LNCaP clone FGC (cell line): ENCODE measurements at regions not wholly inside any gene's neighbourhood (a gene's known extent, or its start where the extent isn't known, plus 50 kb on each side); places are given as distances from the start of the nearest gene placed in this dataset.

Source experiments
- DNase-seq: peaks from one replicate; pipeline ENCODE4 v3.0.0-alpha.2; 2011; ENCODE audit warnings: low read depth
- H3K4me3 ChIP-seq: 2 replicates; pipeline ENCODE4 v1.5.1; 2011; ENCODE audit warnings: mild to moderate bottlenecking, low read depth, low read length, control low read depth
- TF ChIP-seq, protein P1 (sequence below): IDR thresholded peaks from 2 replicates; pipeline ENCODE4 v1.5.1; 2012; ENCODE audit warnings: mild to moderate bottlenecking; ENCODE audit not compliant: control insufficient read depth, insufficient read depth; ENCODE audit errors: extremely low read depth

DNA sequence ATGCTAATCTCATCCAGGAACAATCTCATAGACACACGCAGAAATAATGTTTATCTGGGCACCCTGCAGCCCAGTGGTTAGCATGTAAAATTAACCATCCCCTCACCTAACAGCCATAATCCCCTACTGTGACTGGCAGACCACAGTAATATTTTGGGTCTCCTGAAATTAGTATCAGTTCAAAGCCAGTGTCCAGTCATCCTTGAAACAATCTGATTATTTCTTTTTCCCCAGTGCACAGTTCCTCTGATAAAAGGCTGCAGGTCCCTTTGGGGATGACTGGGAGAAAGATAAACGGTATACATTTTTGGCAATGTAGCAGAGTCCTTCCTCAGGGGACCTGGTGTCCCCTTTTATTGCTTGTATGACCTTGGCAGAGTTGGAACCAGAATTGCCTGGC is 50.4 kb upstream of the CYSLTR2 start:
- H3K4me3 ChIP-seq, result no peak overlapping the region
- TF ChIP-seq, protein P1, sequence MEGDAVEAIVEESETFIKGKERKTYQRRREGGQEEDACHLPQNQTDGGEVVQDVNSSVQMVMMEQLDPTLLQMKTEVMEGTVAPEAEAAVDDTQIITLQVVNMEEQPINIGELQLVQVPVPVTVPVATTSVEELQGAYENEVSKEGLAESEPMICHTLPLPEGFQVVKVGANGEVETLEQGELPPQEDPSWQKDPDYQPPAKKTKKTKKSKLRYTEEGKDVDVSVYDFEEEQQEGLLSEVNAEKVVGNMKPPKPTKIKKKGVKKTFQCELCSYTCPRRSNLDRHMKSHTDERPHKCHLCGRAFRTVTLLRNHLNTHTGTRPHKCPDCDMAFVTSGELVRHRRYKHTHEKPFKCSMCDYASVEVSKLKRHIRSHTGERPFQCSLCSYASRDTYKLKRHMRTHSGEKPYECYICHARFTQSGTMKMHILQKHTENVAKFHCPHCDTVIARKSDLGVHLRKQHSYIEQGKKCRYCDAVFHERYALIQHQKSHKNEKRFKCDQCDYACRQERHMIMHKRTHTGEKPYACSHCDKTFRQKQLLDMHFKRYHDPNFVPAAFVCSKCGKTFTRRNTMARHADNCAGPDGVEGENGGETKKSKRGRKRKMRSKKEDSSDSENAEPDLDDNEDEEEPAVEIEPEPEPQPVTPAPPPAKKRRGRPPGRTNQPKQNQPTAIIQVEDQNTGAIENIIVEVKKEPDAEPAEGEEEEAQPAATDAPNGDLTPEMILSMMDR, result no peak
- no peak for DNase-seq
